ENCODE measurements at regions not wholly inside any gene's neighbourhood (a gene's known extent, or its start where the extent isn't known, plus 50 kb on each side); places are given as distances from the start of the nearest gene placed in this dataset.
"Not testable (repeated sequence)": the region's sequence is repeated elsewhere in the genome, so short reads cannot be mapped to it uniquely, and the experiment has no call there.

GRCh38 chr5:130759061-130759460 is 406.0 kb downstream of the HINT1 start:
- no peaks in the 10 kb centered on the region for H3K27me3 ChIP-seq (ENCODE audit: control insufficient read depth, insufficient read depth)
- intact Hi-C loops (cut with DNase I): no loop called here
- no peak for ATAC-seq
- H3K4me1 ChIP-seq (ENCODE audit: control insufficient read depth, insufficient read depth, low read length): no peaks in the 10 kb centered on the region
- 52% methylated on average over 3 of the region's 3 CpGs for WGBS
- no peak for DNase-seq
- no peaks in the 10 kb centered on the region for H3K9me3 ChIP-seq (ENCODE audit: control insufficient read depth, low read length)
- H3K27ac ChIP-seq (ENCODE audit: low read length): no peak overlapping the region
- no peak overlapping the region for H3K4me3 ChIP-seq (ENCODE audit: low read length)

GRCh38 chr5:130747556-130747955 is 417.5 kb downstream of the HINT1 start:
- H3K9me3 ChIP-seq (ENCODE audit: control insufficient read depth, low read length): no peaks in the 10 kb centered on the region
- no peak overlapping the region for H3K27ac ChIP-seq (ENCODE audit: low read length)
- no peaks in the 10 kb centered on the region for H3K27me3 ChIP-seq (ENCODE audit: control insufficient read depth, insufficient read depth)
- DNase-seq (no peak), ATAC-seq (no peak)
- H3K4me3 ChIP-seq (ENCODE audit: low read length): no peak overlapping the region
- intact Hi-C loops (cut with DNase I): no loop called here
- H3K4me1 ChIP-seq (ENCODE audit: control insufficient read depth, insufficient read depth, low read length): no peaks in the 10 kb centered on the region
- 71% methylated on average over 2 of the region's 2 CpGs for WGBS

- H3K4me3 ChIP-seq (ENCODE audit: low read length); H3K4me1 ChIP-seq (ENCODE audit: control insufficient read depth, insufficient read depth, low read length); intact Hi-C loops (cut with DNase I); H3K9me3 ChIP-seq (ENCODE audit: control insufficient read depth, low read length); H3K27me3 ChIP-seq (ENCODE audit: control insufficient read depth, insufficient read depth); H3K27ac ChIP-seq (ENCODE audit: low read length); ATAC-seq; DNase-seq: not testable (repeated sequence)
These were observed 418.4 kb downstream of the HINT1 start for GRCh38 chr5:130746641-130747040.

GRCh38 chr5:130743092-130743491 is 422.0 kb downstream of the HINT1 start:
- H3K9me3 ChIP-seq (ENCODE audit: control insufficient read depth, low read length): no peaks in the 10 kb centered on the region
- no peak for ATAC-seq
- no peak for DNase-seq
- no peak overlapping the region for H3K4me3 ChIP-seq (ENCODE audit: low read length)
- 85% methylated on average over 1 of the region's 1 CpG for WGBS
- no peak overlapping the region for H3K27ac ChIP-seq (ENCODE audit: low read length)
- H3K27me3 ChIP-seq (ENCODE audit: control insufficient read depth, insufficient read depth): no peaks in the 10 kb centered on the region
- H3K4me1 ChIP-seq (ENCODE audit: control insufficient read depth, insufficient read depth, low read length): no peaks in the 10 kb centered on the region
- intact Hi-C loops (cut with DNase I): no loop called here

GRCh38 chr5:130740047-130740569 is 424.9 kb downstream of the HINT1 start:
- no peak for DNase-seq
- H3K27ac ChIP-seq (ENCODE audit: low read length): no peak overlapping the region
- intact Hi-C loops (cut with DNase I): no loop called here
- no peaks in the 10 kb centered on the region for H3K9me3 ChIP-seq (ENCODE audit: control insufficient read depth, low read length)
- ATAC-seq: no peak
- 90% methylated on average over 5 of the region's 5 CpGs for WGBS
- no peak overlapping the region for H3K4me3 ChIP-seq (ENCODE audit: low read length)
- no peaks in the 10 kb centered on the region for H3K4me1 ChIP-seq (ENCODE audit: control insufficient read depth, insufficient read depth, low read length)
- no peaks in the 10 kb centered on the region for H3K27me3 ChIP-seq (ENCODE audit: control insufficient read depth, insufficient read depth)

- Histone ChIP-seq H3K4me1 (ENCODE audit: control insufficient read depth, insufficient read depth, low read length) (no peaks in the 10 kb centered on the region), H3K9me3 (ENCODE audit: control insufficient read depth, low read length) (no peaks in the 10 kb centered on the region), H3K4me3 (ENCODE audit: low read length) (no peak overlapping the region), H3K27ac (ENCODE audit: low read length) (no peak overlapping the region), H3K27me3 (ENCODE audit: control insufficient read depth, insufficient read depth) (no peaks in the 10 kb centered on the region)
- ATAC-seq: no peak
- WGBS: 96% methylated on average over 4 of the region's 4 CpGs
- no peak for DNase-seq
- intact Hi-C loops (cut with DNase I): no loop called here
These were observed 433.2 kb downstream of the HINT1 start for GRCh38 chr5:130731839-130732238.

- no peak for ATAC-seq
- Histone ChIP-seq H3K4me1 (ENCODE audit: control insufficient read depth, insufficient read depth, low read length) (no peaks in the 10 kb centered on the region), H3K27ac (ENCODE audit: low read length) (no peak overlapping the region), H3K9me3 (ENCODE audit: control insufficient read depth, low read length) (no peaks in the 10 kb centered on the region), H3K4me3 (ENCODE audit: low read length) (no peak overlapping the region), H3K27me3 (ENCODE audit: control insufficient read depth, insufficient read depth) (no peaks in the 10 kb centered on the region)
- WGBS: 30% methylated on average over 2 of the region's 2 CpGs
- no peak for DNase-seq
- intact Hi-C loops (cut with DNase I): no loop called here
These were observed 435.5 kb downstream of the HINT1 start for GRCh38 chr5:130729541-130729940.

GRCh38 chr5:130727830-130728229 is 437.2 kb downstream of the HINT1 start:
- WGBS: 57% methylated on average over 1 of the region's 1 CpG

GRCh38 chr5:130724658-130725057 is 440.4 kb downstream of the HINT1 start:
- no peaks in the 10 kb centered on the region for H3K9me3 ChIP-seq (ENCODE audit: control insufficient read depth, low read length)
- H3K27me3 ChIP-seq (ENCODE audit: control insufficient read depth, insufficient read depth): no peaks in the 10 kb centered on the region
- DNase-seq: no peak
- 66% methylated on average over 5 of the region's 5 CpGs for WGBS
- no peaks in the 10 kb centered on the region for H3K4me1 ChIP-seq (ENCODE audit: control insufficient read depth, insufficient read depth, low read length)
- ATAC-seq: no peak
- H3K4me3 ChIP-seq (ENCODE audit: low read length): no peak overlapping the region
- intact Hi-C loops (cut with DNase I): no loop called here
- no peak overlapping the region for H3K27ac ChIP-seq (ENCODE audit: low read length)

More at GRCh38 chr5:130727830-130728229, 437.2 kb downstream of the HINT1 start:
- Histone ChIP-seq H3K4me3 (ENCODE audit: low read length) (no peak overlapping the region), H3K27me3 (ENCODE audit: control insufficient read depth, insufficient read depth) (no peaks in the 10 kb centered on the region), H3K9me3 (ENCODE audit: control insufficient read depth, low read length) (no peaks in the 10 kb centered on the region), H3K4me1 (ENCODE audit: control insufficient read depth, insufficient read depth, low read length) (no peaks in the 10 kb centered on the region), H3K27ac (ENCODE audit: low read length) (no peak overlapping the region)
- intact Hi-C loops (cut with DNase I): no loop called here
- no peak for ATAC-seq
- no peak for DNase-seq

GRCh38 chr5:130720355-130720754 is 444.7 kb downstream of the HINT1 start:
- no peak for ATAC-seq
- no peak for DNase-seq
- no peaks in the 10 kb centered on the region for H3K9me3 ChIP-seq (ENCODE audit: control insufficient read depth, low read length)
- 25% methylated on average over 1 of the region's 1 CpG for WGBS
- no peak overlapping the region for H3K4me3 ChIP-seq (ENCODE audit: low read length)
- intact Hi-C loops (cut with DNase I): no loop called here
- H3K27ac ChIP-seq (ENCODE audit: low read length): no peak overlapping the region
- H3K27me3 ChIP-seq (ENCODE audit: control insufficient read depth, insufficient read depth): no peaks in the 10 kb centered on the region
- H3K4me1 ChIP-seq (ENCODE audit: control insufficient read depth, insufficient read depth, low read length): no peaks in the 10 kb centered on the region

GRCh38 chr5:130715541-130715940 is 449.5 kb downstream of the HINT1 start:
- ATAC-seq (no peak), DNase-seq (no peak)
- Histone ChIP-seq H3K4me3 (ENCODE audit: low read length) (no peak overlapping the region), H3K9me3 (ENCODE audit: control insufficient read depth, low read length) (no peaks in the 10 kb centered on the region), H3K27ac (ENCODE audit: low read length) (no peak overlapping the region), H3K27me3 (ENCODE audit: control insufficient read depth, insufficient read depth) (no peaks in the 10 kb centered on the region), H3K4me1 (ENCODE audit: control insufficient read depth, insufficient read depth, low read length) (no peaks in the 10 kb centered on the region)
- WGBS: 85% methylated on average over 3 of the region's 3 CpGs
- intact Hi-C loops (cut with DNase I): no loop called here

GRCh38 chr5:130714200-130714599 is 450.9 kb downstream of the HINT1 start:
- no peaks in the 10 kb centered on the region for H3K27me3 ChIP-seq (ENCODE audit: control insufficient read depth, insufficient read depth)
- WGBS: 96% methylated on average over 1 of the region's 1 CpG
- DNase-seq: no peak

More at GRCh38 chr5:130714200-130714599, 450.9 kb downstream of the HINT1 start:
- intact Hi-C loops (cut with DNase I): no loop called here
- Histone ChIP-seq H3K4me3 (ENCODE audit: low read length) (no peak overlapping the region), H3K9me3 (ENCODE audit: control insufficient read depth, low read length) (no peaks in the 10 kb centered on the region), H3K4me1 (ENCODE audit: control insufficient read depth, insufficient read depth, low read length) (no peaks in the 10 kb centered on the region), H3K27ac (ENCODE audit: low read length) (no peak overlapping the region)
- ATAC-seq: no peak
